Endothelial cell of umbilical vein (primary cell): ENCODE measurements at regions not wholly inside any gene's neighbourhood (a gene's known extent, or its start where the extent isn't known, plus 50 kb on each side); places are given as distances from the start of the nearest gene placed in this dataset.

Source experiments
- BruUV-seq: library from RNA; stranded (reverse); fragments of 400-500 nt; replicated peaks from 2 replicates; lab custom pipeline; 2021; lab: Mats Ljungman, UMichigan
- CTCF ChIA-PET: fragments of 300-600, 350-600 bp; sonication (Branson Sonifier 250); formaldehyde crosslinking; loops from one replicate; lab custom pipeline; 2021; ENCODE audit warnings: antibody characterized with exemption, inconsistent platforms; lab: Charles Lee
- POLR2A ChIA-PET: fragments of 300-600, 350-600 bp; sonication (Branson Sonifier 250); formaldehyde crosslinking; loops from one replicate; lab custom pipeline; 2021; ENCODE audit warnings: antibody characterized with exemption, inconsistent platforms; lab: Charles Lee
- DNase-seq: peaks from one replicate; pipeline ENCODE4 v3.0.0-alpha.2; 2011; ENCODE audit warnings: low read depth, low spot score
- FAIRE-seq: peaks from 2 replicates; lab custom pipeline; 2011; peaks lifted over from hg19 to GRCh38; lab: Jason Lieb, UNC
- H2AFZ ChIP-seq: 2 replicates; pipeline ENCODE4 v1.6.0; 2012; ENCODE audit warnings: low read depth, low read length, control low read depth, inconsistent platforms
- H3K27ac ChIP-seq: 2 replicates; pipeline ENCODE4 v1.5.1; 2011; ENCODE audit warnings: low read depth, mild to moderate bottlenecking, control low read depth, low read length, moderate library complexity; ENCODE audit not compliant: insufficient read depth
- H3K27me3 ChIP-seq, 2 experiments: 2 replicates each; pipeline versions ENCODE4 v1.6.0 to v1.6.1; 2011; ENCODE audit warnings: low read length in 2 of 2, mixed read lengths in 1 of 2; ENCODE audit not compliant: control insufficient read depth in 2 of 2, insufficient read depth in 2 of 2
- H3K36me3 ChIP-seq, 2 experiments: 2 replicates in 1 of 2; 3 replicates in 1 of 2; pipeline ENCODE4 v1.5.1; 2011; ENCODE audit warnings: low read length in 2 of 2, mild to moderate bottlenecking in 1 of 2, moderate library complexity in 1 of 2; ENCODE audit not compliant: control insufficient read depth in 2 of 2, insufficient read depth in 2 of 2; ENCODE audit errors: extremely low read depth in 1 of 2
- H3K4me1 ChIP-seq: 3 replicates; pipeline ENCODE4 v1.5.1; 2011; ENCODE audit warnings: mild to moderate bottlenecking, low read length; ENCODE audit not compliant: control insufficient read depth, insufficient read depth; ENCODE audit errors: extremely low read depth
- H3K4me2 ChIP-seq: 2 replicates; pipeline ENCODE4 v1.6.1; 2011; ENCODE audit warnings: low read length, control low read depth, mixed read lengths; ENCODE audit not compliant: insufficient read depth
- H3K4me3 ChIP-seq, 3 experiments: fragments of 200-600 bp in 1 of 3; sonication (generic), shearing (Covaris generic) in 1 of 3; replicated peaks in 1 of 3; 2 replicates each; pipeline ENCODE4 v1.5.1; 2011 to 2016; ENCODE audit warnings: control low read depth in 3 of 3, low read length in 3 of 3, mild to moderate bottlenecking in 2 of 3, inconsistent platforms in 1 of 3, low read depth in 1 of 3, moderate library complexity in 1 of 3; ENCODE audit not compliant: insufficient read depth in 1 of 3
- H3K79me2 ChIP-seq: 2 replicates; pipeline ENCODE4 v1.6.0; 2012; ENCODE audit warnings: low read length, inconsistent platforms; ENCODE audit not compliant: control insufficient read depth, insufficient read depth
- H3K9ac ChIP-seq: replicated peaks from 2 replicates; pipeline ENCODE3; 2011; ENCODE audit warnings: low read length, control low read depth; ENCODE audit not compliant: insufficient read depth; ENCODE audit errors: extremely low read depth
- H3K9me1 ChIP-seq: replicated peaks from 3 replicates; pipeline ENCODE4 v1.6.0; 2011; ENCODE audit warnings: mild to moderate bottlenecking, low read length; ENCODE audit not compliant: control insufficient read depth, insufficient read depth; ENCODE audit errors: extremely low read depth
- H3K9me3 ChIP-seq: replicated peaks from 2 replicates; pipeline ENCODE4 v1.5.1; 2012; ENCODE audit warnings: low read length, inconsistent platforms; ENCODE audit not compliant: control insufficient read depth, insufficient read depth
- H4K20me1 ChIP-seq: replicated peaks from 2 replicates; pipeline ENCODE3; 2011; ENCODE audit warnings: mild to moderate bottlenecking, low read length; ENCODE audit not compliant: control insufficient read depth, insufficient read depth; ENCODE audit errors: extremely low read depth
- CTCF ChIP-seq, 2 donors: IDR thresholded peaks; 1 replicate in 1 of 2; 2 replicates in 1 of 2; pipeline ENCODE4 v1.5.1; 2011; ENCODE audit warnings: low read length in 2 of 2, mild to moderate bottlenecking in 2 of 2, moderate library complexity in 2 of 2, control low read depth in 1 of 2, inconsistent platforms in 1 of 2, low read depth in 1 of 2; ENCODE audit not compliant: insufficient read depth in 1 of 2; ENCODE audit errors: extremely low read depth in 1 of 2
- EZH2 ChIP-seq: IDR thresholded peaks from 2 replicates; pipeline ENCODE4 v1.6.1; 2012; ENCODE audit warnings: borderline replicate concordance, low read depth, mild to moderate bottlenecking, moderate library complexity, low read length, inconsistent platforms; ENCODE audit not compliant: severe bottlenecking
- FOS ChIP-seq: IDR thresholded peaks from 2 replicates; pipeline ENCODE4 v1.6.1; 2011; ENCODE audit warnings: mild to moderate bottlenecking, low read length, moderate library complexity, borderline replicate concordance; ENCODE audit not compliant: insufficient read depth
- GATA2 ChIP-seq: IDR thresholded peaks from 2 replicates; pipeline ENCODE4 v1.7.0; 2011; ENCODE audit warnings: low read depth, mild to moderate bottlenecking, moderate library complexity, mixed read lengths, low read length; ENCODE audit not compliant: insufficient read length, insufficient read depth
- JUN ChIP-seq: IDR thresholded peaks from 2 replicates; pipeline ENCODE4 v1.6.1; 2011; ENCODE audit warnings: borderline replicate concordance, low read depth; ENCODE audit not compliant: insufficient read length, insufficient read depth
- MYC ChIP-seq: IDR thresholded peaks from one replicate; pipeline ENCODE4 v1.6.1; 2011; ENCODE audit warnings: mild to moderate bottlenecking, low read depth, low read length
- POLR2A ChIP-seq: IDR thresholded peaks from 2 replicates; pipeline ENCODE4 v1.6.1; 2012; ENCODE audit warnings: low read depth, mild to moderate bottlenecking, control low read depth, low read length
- POLR2AphosphoS5 ChIP-seq: IDR thresholded peaks from 2 replicates; pipeline ENCODE4 v1.6.1; 2012; ENCODE audit warnings: low read depth, mild to moderate bottlenecking, control low read depth, low read length, moderate library complexity; ENCODE audit not compliant: insufficient read depth
- dilution Hi-C: fragments of 300-500 bp; cut with MboI; formaldehyde crosslinking; loops from one replicate; pipeline ENCODE4 v1.15.0; 2019; ENCODE audit warnings: low sequenced_read_pairs; ENCODE audit not compliant: extremely low pct_ligation_motif_present
- intact Hi-C: fragments of 100-400 bp; cut with micrococcal nuclease; formaldehyde crosslinking; loops from one replicate; pipeline ENCODE4 v1.10.0; 2022
- TF ChIP-seq, protein P1 (sequence below): IDR thresholded peaks from 2 replicates; pipeline ENCODE4 v1.6.1; 2011; ENCODE audit not compliant: insufficient read depth, insufficient read length

- POLR2A ChIA-PET: no interaction called here
- no peak for FAIRE-seq
- intact Hi-C loops: no loop called here
These were observed 131.0 kb upstream of the IRS2 start for GRCh38 chr13:109917422-109917821.

More at GRCh38 chr13:109917422-109917821, 131.0 kb upstream of the IRS2 start:
- DNase-seq: no peak
- no peaks in the 10 kb centered on the region for H3K9me1 ChIP-seq
- H4K20me1 ChIP-seq: no peaks in the 10 kb centered on the region
- H2AFZ ChIP-seq: no peak overlapping the region
- TF ChIP-seq FOS: no peak
- TF ChIP-seq JUN: no peak
- TF ChIP-seq POLR2A: no peak
- no peak for TF ChIP-seq CTCF (IDR thresholded peaks at IDR 0.05; ENCODE audit: extremely low read depth in 1 of 2, insufficient read depth in 1 of 2, low read depth in 1 of 2, low read length in 2 of 2)
- no peak for TF ChIP-seq GATA2
- TF ChIP-seq, protein P1, sequence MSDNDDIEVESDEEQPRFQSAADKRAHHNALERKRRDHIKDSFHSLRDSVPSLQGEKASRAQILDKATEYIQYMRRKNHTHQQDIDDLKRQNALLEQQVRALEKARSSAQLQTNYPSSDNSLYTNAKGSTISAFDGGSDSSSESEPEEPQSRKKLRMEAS: no peak
- TF ChIP-seq POLR2AphosphoS5: no peak
- no peak for TF ChIP-seq EZH2
- TF ChIP-seq MYC: no peak
- H3K4me1 ChIP-seq: no peaks in the 10 kb centered on the region
- no peaks in the 10 kb centered on the region for H3K36me3 ChIP-seq
- H3K79me2 ChIP-seq: no peaks in the 10 kb centered on the region
- H3K27me3 ChIP-seq: no peaks in the 10 kb centered on the region
- H3K9me3 ChIP-seq: no peaks in the 10 kb centered on the region
- H3K4me2 ChIP-seq: no peak overlapping the region
- H3K9ac ChIP-seq: no peak overlapping the region
- no TSS peak for BruUV-seq
- CTCF ChIA-PET: no interaction called here
- no peak overlapping the region for H3K27ac ChIP-seq
- dilution Hi-C loops: no loop called here
- no peak overlapping the region for H3K4me3 ChIP-seq
